NCI-H82 treated with DMSO at 0.1 percent for 48 hours (cell line): ENCODE measurements at regions not wholly inside any gene's neighbourhood (a gene's known extent, or its start where the extent isn't known, plus 50 kb on each side); places are given as distances from the start of the nearest gene placed in this dataset.
"Not testable (repeated sequence)": the region's sequence is repeated elsewhere in the genome, so short reads cannot be mapped to it uniquely, and the experiment has no call there.

Experiments
- DNase-seq: peaks from one replicate; lab custom pipeline; 2025; ENCODE audit not compliant: unreplicated experiment; lab: John Stamatoyannopoulos, UW

DNA sequence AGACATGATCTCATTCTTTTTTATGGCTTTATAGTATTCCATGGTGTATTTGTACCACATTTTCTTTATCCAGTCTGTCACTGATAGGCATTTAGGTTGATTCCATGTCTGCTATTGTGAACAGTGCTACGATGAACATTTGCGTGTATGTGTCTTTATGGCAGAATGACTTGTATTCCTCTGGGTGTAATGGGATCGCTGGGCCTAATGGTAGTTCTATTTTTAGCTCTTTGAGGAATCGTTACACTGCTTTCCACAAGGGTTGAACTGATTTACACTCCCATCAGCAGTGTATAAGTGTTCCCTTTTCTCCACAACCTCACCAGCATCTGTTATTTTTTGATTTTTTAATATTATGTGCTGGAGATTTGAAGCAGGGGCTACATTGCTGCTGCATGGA is 102.8 kb upstream of the PMEPA1 start:
- DNase-seq = not testable (repeated sequence)

DNA sequence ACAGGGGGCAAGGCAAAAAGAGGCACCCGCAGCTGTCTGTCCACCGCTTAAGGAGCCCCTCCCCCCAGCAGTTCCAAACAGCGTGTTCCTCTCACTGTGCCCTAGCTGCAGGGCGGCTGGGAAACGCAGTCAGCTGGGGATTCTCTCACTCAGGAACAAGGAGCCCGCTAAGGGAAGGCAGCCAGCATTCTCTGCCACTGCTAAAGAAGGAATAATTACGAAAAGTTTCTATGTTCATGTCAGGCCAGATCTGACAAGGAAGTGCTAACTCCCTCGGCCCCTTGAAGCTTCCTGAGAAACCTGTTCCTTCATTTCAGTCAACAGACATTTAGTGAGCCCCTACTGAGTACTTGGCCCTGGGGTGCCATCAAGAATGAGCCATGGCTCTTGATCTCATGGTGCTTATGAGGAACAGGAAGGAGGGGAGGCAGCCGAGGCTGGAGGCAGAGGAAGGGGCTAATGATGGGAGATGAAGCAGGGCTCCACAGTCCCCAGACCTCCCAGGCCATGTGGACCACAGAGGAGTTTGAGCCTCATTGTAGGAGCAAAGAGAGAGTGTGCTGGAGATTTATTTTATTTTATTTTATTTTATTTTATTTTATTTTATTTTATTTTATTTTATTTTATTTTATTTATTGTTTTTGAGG is 101.7 kb upstream of the PMEPA1 start:
- DNase-seq = no peak

GRCh38 chr20:57810511-57811373 is 100.9 kb upstream of the PMEPA1 start:
- DNase-seq = no peak

GRCh38 chr20:57809661-57810172 is 99.9 kb upstream of the PMEPA1 start:
- DNase-seq = no peak

DNA sequence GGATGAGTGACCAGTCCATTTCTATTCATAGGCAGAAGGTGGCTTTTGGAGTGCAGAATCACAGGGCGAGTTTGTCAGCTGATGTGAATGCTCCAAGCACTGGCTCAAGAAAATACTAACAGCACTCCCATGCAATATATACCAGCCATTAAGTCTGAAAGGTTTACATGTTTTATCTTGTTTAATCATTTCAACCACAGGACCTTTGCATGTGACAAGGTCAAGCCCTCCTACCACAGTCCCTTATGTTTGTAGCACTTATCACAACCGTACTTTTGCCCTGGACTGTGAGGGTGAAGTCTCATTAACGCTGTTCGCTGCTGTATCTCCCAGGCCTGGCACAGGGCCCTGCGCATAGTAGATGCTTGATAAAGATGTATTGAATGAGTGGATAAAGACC is 99.3 kb upstream of the PMEPA1 start:
- no peak for DNase-seq

DNA sequence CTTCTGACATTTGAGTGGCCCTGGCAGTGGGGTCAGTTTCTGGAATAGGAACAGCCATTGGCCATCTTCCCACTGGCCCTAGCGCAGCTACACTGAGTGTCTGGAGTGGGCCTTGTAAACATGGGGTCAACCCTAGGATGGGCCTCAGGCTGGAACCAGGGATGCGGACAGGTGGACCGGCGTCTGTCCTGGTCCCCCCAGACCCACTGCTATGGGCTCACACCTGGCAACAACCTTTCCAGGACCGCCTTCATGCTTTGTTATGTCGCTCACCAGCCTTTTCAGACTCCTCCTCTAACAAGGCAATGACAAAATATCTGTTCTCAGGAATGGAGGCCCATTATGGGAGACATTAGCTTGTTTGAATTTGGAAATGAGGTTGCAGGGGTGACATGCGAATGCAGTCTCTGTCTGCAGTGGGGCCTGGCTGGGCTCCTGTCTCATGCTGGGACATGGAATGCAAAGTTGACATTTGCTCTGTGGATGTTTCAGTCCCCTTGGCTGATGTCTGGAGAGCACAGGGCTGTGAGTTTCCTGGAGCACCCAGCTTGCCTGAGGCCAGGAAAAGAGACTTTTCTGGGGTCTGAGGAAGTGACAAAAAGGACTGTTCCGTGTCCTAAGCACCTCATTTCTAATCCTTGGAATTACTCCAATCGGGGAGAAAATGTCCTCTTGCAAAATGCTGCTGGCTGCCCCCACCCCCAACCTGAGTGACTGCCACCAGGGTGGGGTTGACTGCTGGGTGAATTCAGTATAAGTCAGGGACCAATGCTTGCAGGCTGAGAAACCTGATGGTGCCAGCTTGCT is 98.7 kb upstream of the PMEPA1 start:
- no peak for DNase-seq

GRCh38 chr20:57807401-57808263 is 97.8 kb upstream of the PMEPA1 start:
- no peak for DNase-seq

- DNase-seq = no peak
Observed at GRCh38 chr20:57806975-57807374, 97.2 kb upstream of the PMEPA1 start.

- DNase-seq = no peak
Observed at GRCh38 chr20:57806476-57806875, 96.7 kb upstream of the PMEPA1 start.

GRCh38 chr20:57805747-57806146 is 95.9 kb upstream of the PMEPA1 start:
- no peak for DNase-seq

- no peak for DNase-seq
Observed at GRCh38 chr20:57804470-57805250, 94.8 kb upstream of the PMEPA1 start.

GRCh38 chr20:57803508-57804005 is 93.7 kb upstream of the PMEPA1 start:
- DNase-seq = no peak

- no peak for DNase-seq
Observed at GRCh38 chr20:57802765-57803507, 93.1 kb upstream of the PMEPA1 start.

- DNase-seq = no peak
Observed at GRCh38 chr20:57801581-57801980, 91.8 kb upstream of the PMEPA1 start.

- DNase-seq = no peak
Observed at GRCh38 chr20:57800791-57801430, 91.1 kb upstream of the PMEPA1 start.

DNA sequence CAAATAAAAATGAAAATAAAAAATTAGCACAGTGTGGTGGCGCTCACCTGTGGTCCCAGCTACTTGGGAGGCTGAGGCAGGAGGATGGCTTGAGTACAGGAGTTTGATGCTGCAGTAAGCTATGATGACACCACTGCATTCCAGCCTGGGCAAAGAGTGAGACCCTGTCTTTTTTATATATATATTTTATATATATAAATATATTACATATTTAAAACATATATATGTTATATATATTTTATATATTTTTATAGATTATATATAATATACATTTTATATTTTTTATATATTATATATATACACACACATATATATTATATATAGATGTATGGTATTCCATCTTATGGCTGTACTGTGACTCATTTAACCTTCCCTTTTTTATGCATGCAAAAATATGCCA is 87.6 kb upstream of the PMEPA1 start:
- DNase-seq = no peak

- DNase-seq = no peak
Observed at GRCh38 chr20:57795977-57796560, 86.3 kb upstream of the PMEPA1 start.

DNA sequence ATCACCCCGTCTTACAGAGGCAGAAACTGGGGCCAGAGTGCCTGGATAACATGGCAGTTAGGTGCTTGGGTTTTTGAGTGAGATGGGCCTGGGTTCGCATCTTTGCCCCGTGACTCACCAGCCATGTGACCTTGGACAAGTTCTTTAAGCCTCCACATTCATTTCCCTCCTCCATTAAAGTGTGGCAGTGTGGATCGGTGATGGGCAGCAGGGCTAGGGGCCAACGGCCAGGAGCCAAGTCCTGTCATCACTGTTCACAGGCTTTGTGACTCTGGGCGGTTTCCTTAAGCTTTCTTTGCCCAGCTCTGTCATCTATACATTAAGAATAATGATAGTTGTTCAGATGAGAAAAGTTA is 85.5 kb upstream of the PMEPA1 start:
- no peak for DNase-seq
